B cell (primary cell): ENCODE measurements at regions not wholly inside any gene's neighbourhood (a gene's known extent, or its start where the extent isn't known, plus 50 kb on each side); places are given as distances from the start of the nearest gene placed in this dataset.

Source experiments
- ATAC-seq: fragments of 200-7000 bp; cut with Tn5 transposase; one replicate; pipeline ENCODE4 v1.10.0; 2021; ENCODE audit warnings: low read depth, mild to moderate bottlenecking, moderate number of reproducible peaks, moderate library complexity
- CTCF ChIA-PET: fragments of 350-600 bp; sonication (Branson Sonifier 250); formaldehyde crosslinking; loops from one replicate; lab custom pipeline; 2021; ENCODE audit warnings: antibody characterized with exemption, inconsistent platforms; lab: Charles Lee
- POLR2A ChIA-PET: fragments of 350-600 bp; sonication (Branson Sonifier 250); formaldehyde crosslinking; loops from one replicate; lab custom pipeline; 2021; ENCODE audit warnings: antibody characterized with exemption; lab: Charles Lee
- DNase-seq: peaks from one replicate; pipeline ENCODE4 v3.0.0; 2013
- H2AFZ ChIP-seq: 2 replicates; pipeline ENCODE4 v1.6.1; 2012; ENCODE audit warnings: mild to moderate bottlenecking, low read depth, low read length; ENCODE audit not compliant: insufficient read depth, poor library complexity, severe bottlenecking
- H3K27ac ChIP-seq, 2 donors: 1 replicate in 1 of 2; 2 replicates in 1 of 2; pipeline ENCODE4 v1.5.1; 2012 to 2013; ENCODE audit warnings: low read length in 2 of 2, mild to moderate bottlenecking in 2 of 2, moderate library complexity in 1 of 2
- H3K27me3 ChIP-seq, 4 experiments: fragments of 200-600 bp in 1 of 4; sonication (generic) in 1 of 4; replicated peaks in 1 of 4; 1 replicate in 2 of 4; 2 replicates in 2 of 4; pipeline versions ENCODE4 v1.6.1 to v1.7.0; 2013 to 2016; ENCODE audit warnings: low read length in 3 of 4, mild to moderate bottlenecking in 2 of 4, mixed read lengths in 1 of 4, moderate library complexity in 1 of 4; ENCODE audit not compliant: insufficient read depth in 4 of 4, control insufficient read depth in 3 of 4; ENCODE audit errors: control extremely low read depth in 1 of 4
- H3K36me3 ChIP-seq, 2 experiments: replicated peaks in 1 of 2; 1 replicate in 1 of 2; 2 replicates in 1 of 2; pipeline versions ENCODE4 v1.6.1 to v1.7.1; 2013; ENCODE audit warnings: low read length in 1 of 2; ENCODE audit not compliant: insufficient read depth in 2 of 2, control insufficient read depth in 1 of 2; ENCODE audit errors: control extremely low read depth in 1 of 2, extremely low read depth in 1 of 2
- H3K4me1 ChIP-seq, 2 donors: fragments of 200-600 bp in 1 of 2; sonication (generic) in 1 of 2; 1 replicate in 1 of 2; 2 replicates in 1 of 2; pipeline versions ENCODE4 v1.5.1 to v1.6.1; 2013 to 2017; ENCODE audit warnings: low read length in 2 of 2; ENCODE audit not compliant: control insufficient read depth in 2 of 2, insufficient read depth in 2 of 2
- H3K4me2 ChIP-seq: replicated peaks from 2 replicates; pipeline ENCODE3; 2012; ENCODE audit warnings: mild to moderate bottlenecking, low read depth, low read length; ENCODE audit not compliant: poor library complexity, severe bottlenecking
- H3K4me3 ChIP-seq, 5 experiments: fragments of 200-600 bp in 1 of 5; sonication (generic) in 1 of 5; 1 replicate in 3 of 5; 2 replicates in 2 of 5; pipeline versions ENCODE4 v1.5.1 to v1.7.0; 2011 to 2016; ENCODE audit warnings: low read length in 4 of 5, mild to moderate bottlenecking in 4 of 5, low read depth in 2 of 5, control low read depth in 1 of 5, moderate library complexity in 1 of 5; ENCODE audit not compliant: insufficient read depth in 1 of 5; ENCODE audit errors: control extremely low read depth in 1 of 5, extremely low read depth in 1 of 5
- H3K79me2 ChIP-seq: fragments of 200-600 bp; sonication (generic); one replicate; pipeline ENCODE4 v1.6.0; 2016; ENCODE audit warnings: low read length; ENCODE audit not compliant: control insufficient read depth, insufficient read depth
- H3K9ac ChIP-seq: fragments of 200-600 bp; sonication (generic); 2 replicates; pipeline ENCODE4 v1.6.1; 2017; ENCODE audit warnings: mild to moderate bottlenecking, low read length, moderate library complexity
- H3K9me3 ChIP-seq, 3 donors: one replicate each; pipeline versions ENCODE4 v1.6.1 to v1.7.1; 2013; ENCODE audit warnings: low read length in 2 of 3; ENCODE audit not compliant: control insufficient read depth in 2 of 3, insufficient read depth in 1 of 3; ENCODE audit errors: control extremely low read depth in 1 of 3
- H4K20me1 ChIP-seq: 2 replicates; pipeline ENCODE4 v1.6.0; 2012; ENCODE audit warnings: mild to moderate bottlenecking, low read length; ENCODE audit not compliant: insufficient read depth, control insufficient read depth, poor library complexity, severe bottlenecking
- H3K27ac Mint-ChIP-seq: one replicate; pipeline ENCODE4 v1.8.0; 2021; ENCODE audit warnings: mixed read lengths
- H3K27me3 Mint-ChIP-seq: one replicate; pipeline ENCODE4 v1.8.0; 2021; ENCODE audit warnings: mixed read lengths
- H3K4me1 Mint-ChIP-seq: one replicate; pipeline ENCODE4 v1.8.0; 2021; ENCODE audit warnings: mixed read lengths
- H3K4me3 Mint-ChIP-seq: one replicate; pipeline ENCODE4 v1.8.0; 2021; ENCODE audit warnings: mixed read lengths
- H3K9me3 Mint-ChIP-seq: one replicate; pipeline ENCODE4 v1.8.0; 2022; ENCODE audit warnings: mixed read lengths; ENCODE audit not compliant: insufficient read depth
- CTCF ChIP-seq: fragments of 200-600 bp; IDR thresholded peaks from one replicate; pipeline ENCODE4 v1.8.0; 2022; ENCODE audit warnings: antibody characterized with exemption, mild to moderate bottlenecking
- EZH2 ChIP-seq: IDR thresholded peaks from 2 replicates; pipeline ENCODE4 v1.6.1; 2012; ENCODE audit warnings: borderline replicate concordance, low read depth, mild to moderate bottlenecking, moderate library complexity, low read length; ENCODE audit not compliant: insufficient read depth, poor library complexity, severe bottlenecking
- WGBS: methylation state at CpG from one replicate; pipeline ENCODE4 v1.1.5; 2013; ENCODE audit warnings: missing lambda C conversion rate; ENCODE audit not compliant: insufficient coverage; 5-methylcytosine and 5-hydroxymethylcytosine counted together
- intact Hi-C: fragments of 100-400 bp; cut with micrococcal nuclease; formaldehyde crosslinking; loops from one replicate; pipeline ENCODE4 v1.10.0; 2022

GRCh38 chr6:23656255-23657194 is 469.5 kb upstream of the NRSN1 start:
- no peak overlapping the region for H3K4me2 ChIP-seq
- CTCF ChIA-PET: no interaction called here

More at GRCh38 chr6:23656255-23657194, 469.5 kb upstream of the NRSN1 start:
- Histone ChIP-seq H3K4me1 (no peaks in the 10 kb centered on the region), H2AFZ (no peak overlapping the region), H3K27me3 (no peaks in the 10 kb centered on the region), H3K9ac (no peak overlapping the region), H3K27ac (no peak overlapping the region), H3K79me2 (no peaks in the 10 kb centered on the region), H3K36me3 (no peaks in the 10 kb centered on the region), H3K4me3 (no peak overlapping the region), H4K20me1 (no peaks in the 10 kb centered on the region), H3K9me3 (no peaks in the 10 kb centered on the region)
- Mint-ChIP-seq H3K27ac (no peak overlapping the region), H3K4me3 (no peak overlapping the region), H3K27me3 (no peaks in the 10 kb centered on the region), H3K4me1 (no peaks in the 10 kb centered on the region), H3K9me3 (no peaks in the 10 kb centered on the region)
- POLR2A ChIA-PET: no interaction called here
- no peak for ATAC-seq
- WGBS: 94% methylated on average over 6 of the region's 14 CpGs
- intact Hi-C loops: no loop called here
- TF ChIP-seq CTCF (no peak), EZH2 (no peak)
- DNase-seq: no peak
